ENCODE measurements at regions not wholly inside any gene's neighbourhood (a gene's known extent, or its start where the extent isn't known, plus 50 kb on each side); places are given as distances from the start of the nearest gene placed in this dataset.

GRCh38 chr10:65838811-65839210 is 1087.0 kb upstream of the LRRTM3 start:
- no peak for DNase-seq (ENCODE audit: low read depth)
- TF ChIP-seq, protein P1, sequence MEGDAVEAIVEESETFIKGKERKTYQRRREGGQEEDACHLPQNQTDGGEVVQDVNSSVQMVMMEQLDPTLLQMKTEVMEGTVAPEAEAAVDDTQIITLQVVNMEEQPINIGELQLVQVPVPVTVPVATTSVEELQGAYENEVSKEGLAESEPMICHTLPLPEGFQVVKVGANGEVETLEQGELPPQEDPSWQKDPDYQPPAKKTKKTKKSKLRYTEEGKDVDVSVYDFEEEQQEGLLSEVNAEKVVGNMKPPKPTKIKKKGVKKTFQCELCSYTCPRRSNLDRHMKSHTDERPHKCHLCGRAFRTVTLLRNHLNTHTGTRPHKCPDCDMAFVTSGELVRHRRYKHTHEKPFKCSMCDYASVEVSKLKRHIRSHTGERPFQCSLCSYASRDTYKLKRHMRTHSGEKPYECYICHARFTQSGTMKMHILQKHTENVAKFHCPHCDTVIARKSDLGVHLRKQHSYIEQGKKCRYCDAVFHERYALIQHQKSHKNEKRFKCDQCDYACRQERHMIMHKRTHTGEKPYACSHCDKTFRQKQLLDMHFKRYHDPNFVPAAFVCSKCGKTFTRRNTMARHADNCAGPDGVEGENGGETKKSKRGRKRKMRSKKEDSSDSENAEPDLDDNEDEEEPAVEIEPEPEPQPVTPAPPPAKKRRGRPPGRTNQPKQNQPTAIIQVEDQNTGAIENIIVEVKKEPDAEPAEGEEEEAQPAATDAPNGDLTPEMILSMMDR (IDR thresholded peaks at IDR 0.05; ENCODE audit: insufficient read depth, low read depth, low read length): no peak
- H3K4me3 ChIP-seq (ENCODE audit: low read depth, low read length): no peak overlapping the region

- DNase-seq (ENCODE audit: low read depth): no peak
- TF ChIP-seq, protein P1 (IDR thresholded peaks at IDR 0.05; ENCODE audit: insufficient read depth, low read depth, low read length): no peak
- no peak overlapping the region for H3K4me3 ChIP-seq (ENCODE audit: low read depth, low read length)
These were observed 1082.6 kb upstream of the LRRTM3 start for GRCh38 chr10:65843203-65843602.

DNA sequence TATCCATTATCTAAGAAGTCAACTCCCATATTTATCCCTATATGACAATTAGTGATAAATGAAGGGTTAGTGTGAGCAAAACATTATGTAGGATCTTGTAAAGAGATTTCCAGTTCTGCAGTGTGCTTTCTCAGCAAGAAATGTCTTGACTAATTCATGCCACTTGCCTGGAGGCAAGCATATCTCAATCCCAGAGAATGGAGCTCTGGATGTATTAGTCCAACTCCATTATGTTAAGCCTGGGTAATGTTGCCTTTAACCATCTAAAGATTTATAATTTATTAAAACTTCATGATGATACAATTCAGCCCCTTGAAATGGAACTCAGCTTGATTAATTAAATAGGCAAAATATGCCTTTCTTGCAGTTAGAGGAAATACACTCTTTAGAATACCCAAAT is 1079.9 kb upstream of the LRRTM3 start:
- H3K4me3 ChIP-seq (ENCODE audit: low read depth, low read length): no peak overlapping the region
- DNase-seq (ENCODE audit: low read depth): no peak
- TF ChIP-seq, protein P1 (IDR thresholded peaks at IDR 0.05; ENCODE audit: insufficient read depth, low read depth, low read length): no peak

GRCh38 chr10:65846541-65846940 is 1079.3 kb upstream of the LRRTM3 start:
- TF ChIP-seq, protein P1 (IDR thresholded peaks at IDR 0.05; ENCODE audit: insufficient read depth, low read depth, low read length): no peak
- DNase-seq (ENCODE audit: low read depth): no peak
- no peak overlapping the region for H3K4me3 ChIP-seq (ENCODE audit: low read depth, low read length)

DNA sequence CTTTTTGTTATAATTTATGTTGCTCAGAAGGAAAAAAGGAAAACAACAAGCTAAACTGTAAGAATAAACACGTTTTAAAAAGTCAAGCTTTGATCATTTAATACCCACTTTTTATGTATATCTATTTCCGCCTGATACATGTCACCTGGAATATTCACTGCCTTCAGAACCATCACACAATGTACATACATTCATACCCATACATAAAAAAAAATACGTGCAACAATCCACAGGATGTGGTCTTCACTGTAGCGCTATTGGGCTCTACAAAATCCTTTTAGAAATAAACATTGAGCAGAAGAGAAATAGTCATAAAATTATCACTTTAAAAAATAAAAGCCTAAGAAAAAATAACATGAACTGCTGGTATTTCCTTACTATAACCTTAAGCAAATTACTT is 1078.9 kb upstream of the LRRTM3 start:
- no peak for DNase-seq (ENCODE audit: low read depth)
- TF ChIP-seq, protein P1 (IDR thresholded peaks at IDR 0.05; ENCODE audit: insufficient read depth, low read depth, low read length): no peak

GRCh38 chr10:65847436-65848230 is 1078.2 kb upstream of the LRRTM3 start:
- TF ChIP-seq, protein P1 (IDR thresholded peaks at IDR 0.05; ENCODE audit: insufficient read depth, low read depth, low read length): no peak
- DNase-seq (ENCODE audit: low read depth): no peak
- H3K4me3 ChIP-seq (ENCODE audit: low read depth, low read length): no peak overlapping the region

More for the DNA sequence above, 1078.9 kb upstream of the LRRTM3 start:
- no peak overlapping the region for H3K4me3 ChIP-seq (ENCODE audit: low read depth, low read length)

DNA sequence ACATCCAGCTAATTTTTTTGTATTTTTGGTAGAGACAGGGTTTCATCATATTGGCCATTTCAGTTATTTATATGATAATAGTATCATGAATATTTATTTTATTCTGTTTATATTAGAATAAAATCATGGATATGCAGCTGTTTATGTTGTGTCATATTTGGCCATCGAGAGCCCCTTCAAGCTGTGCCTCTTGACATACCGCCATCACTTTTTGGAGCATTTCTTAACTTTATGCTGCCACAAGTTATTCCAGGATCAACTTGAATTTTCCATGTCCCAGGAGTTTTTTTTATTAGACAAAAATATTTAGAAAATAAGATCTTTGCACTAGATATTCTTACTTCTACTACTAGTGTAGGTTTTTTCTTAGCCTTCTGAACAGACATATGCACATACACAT is 1067.0 kb upstream of the LRRTM3 start:
- TF ChIP-seq, protein P1 (IDR thresholded peaks at IDR 0.05; ENCODE audit: insufficient read depth, low read depth, low read length): no peak
- no peak for DNase-seq (ENCODE audit: low read depth)
- no peak overlapping the region for H3K4me3 ChIP-seq (ENCODE audit: low read depth, low read length)
